ENCODE measurements at regions not wholly inside any gene's neighbourhood (a gene's known extent, or its start where the extent isn't known, plus 50 kb on each side); places are given as distances from the start of the nearest gene placed in this dataset.

GRCh38 chr12:31845613-31846322 lies 113.4 kb upstream of the RESF1 start:
- H3K27ac ChIP-seq = no peak overlapping the region
- H3K27me3 ChIP-seq (replicated peaks; ENCODE audit: insufficient read depth) = no peaks in the 10 kb centered on the region
- no peaks in the 10 kb centered on the region for H3K4me1 ChIP-seq (replicated peaks)
- TF ChIP-seq CTCF (IDR thresholded peaks at IDR 0.05) (no peak), POLR2A (IDR thresholded peaks at IDR 0.05) (no peak), POLR2AphosphoS5 (IDR thresholded peaks at IDR 0.05) (no peak)
- no peaks in the 10 kb centered on the region for H3K36me3 ChIP-seq
- 60% methylated on average over 6 of the region's 6 CpGs for WGBS
- no peak for DNase-seq (ENCODE audit: low spot score)
- H3K4me3 ChIP-seq = no peak overlapping the region
- H3K9me3 ChIP-seq = no peaks in the 10 kb centered on the region
- intact Hi-C loops (cut with DNase I) = no loop called here

DNA sequence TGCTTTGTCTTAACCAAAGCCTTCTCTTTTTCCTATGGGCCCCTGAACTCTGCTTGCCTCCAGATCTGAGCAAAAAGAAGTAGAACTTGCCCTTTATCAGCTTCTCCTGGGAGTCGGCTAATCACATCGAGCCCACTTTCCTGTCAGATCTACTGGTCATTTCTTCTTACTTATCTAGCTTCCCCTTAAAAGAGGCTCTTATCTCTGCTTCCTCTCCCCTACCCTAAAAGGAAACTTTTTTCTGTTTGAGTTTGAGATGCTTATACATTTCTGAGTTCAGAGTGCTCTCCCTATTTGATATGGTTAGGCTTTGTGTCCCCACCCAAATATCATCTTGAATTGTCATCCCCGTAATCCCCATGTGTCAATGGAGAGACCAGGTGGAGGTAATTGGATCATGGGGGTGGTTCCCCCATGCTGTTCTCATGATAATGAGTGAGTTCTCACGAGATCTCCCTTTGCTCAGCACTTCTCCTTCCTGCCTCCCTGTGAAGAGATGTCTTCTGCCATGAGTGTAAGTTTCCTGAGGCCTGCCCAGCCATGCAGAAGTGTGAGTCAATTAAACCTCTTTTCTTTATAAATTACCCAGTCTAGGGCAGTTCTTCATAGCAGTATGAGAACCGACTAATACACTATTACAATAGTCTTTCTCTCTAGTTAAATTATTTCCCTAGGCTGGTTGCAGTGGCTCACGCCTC lies 114.7 kb upstream of the AMN1 start:
- TF ChIP-seq POLR2AphosphoS5 (IDR thresholded peaks at IDR 0.05) = no peak
- TF ChIP-seq CTCF (IDR thresholded peaks at IDR 0.05) = no peak
- no peak for TF ChIP-seq POLR2A (IDR thresholded peaks at IDR 0.05)
- intact Hi-C loops (cut with DNase I) = no loop called here
- no peak overlapping the region for H3K27ac ChIP-seq
- no peaks in the 10 kb centered on the region for H3K9me3 ChIP-seq
- no peak for DNase-seq (ENCODE audit: low spot score)
- H3K4me1 ChIP-seq (replicated peaks) = no peaks in the 10 kb centered on the region
- no peak overlapping the region for H3K4me3 ChIP-seq
- no peaks in the 10 kb centered on the region for H3K36me3 ChIP-seq
- no peaks in the 10 kb centered on the region for H3K27me3 ChIP-seq (replicated peaks; ENCODE audit: insufficient read depth)
- 93% methylated on average over 6 of the region's 6 CpGs for whole genome bisulfite sequencing

- intact Hi-C loops (cut with DNase I) = no loop called here
- no peak for DNase-seq (ENCODE audit: low spot score)
- no peaks in the 10 kb centered on the region for H3K4me1 ChIP-seq (replicated peaks)
- H3K36me3 ChIP-seq = no peaks in the 10 kb centered on the region
- no peak for TF ChIP-seq POLR2A (IDR thresholded peaks at IDR 0.05)
- TF ChIP-seq POLR2AphosphoS5 (IDR thresholded peaks at IDR 0.05) = no peak
- TF ChIP-seq CTCF (IDR thresholded peaks at IDR 0.05) = no peak
- no peaks in the 10 kb centered on the region for H3K27me3 ChIP-seq (replicated peaks; ENCODE audit: insufficient read depth)
- H3K4me3 ChIP-seq = no peak overlapping the region
- 92% methylated on average over 3 of the region's 3 CpGs for WGBS
- no peaks in the 10 kb centered on the region for H3K9me3 ChIP-seq
- H3K27ac ChIP-seq = no peak overlapping the region
These were observed 109.1 kb upstream of the AMN1 start for GRCh38 chr12:31837913-31838312.

DNA sequence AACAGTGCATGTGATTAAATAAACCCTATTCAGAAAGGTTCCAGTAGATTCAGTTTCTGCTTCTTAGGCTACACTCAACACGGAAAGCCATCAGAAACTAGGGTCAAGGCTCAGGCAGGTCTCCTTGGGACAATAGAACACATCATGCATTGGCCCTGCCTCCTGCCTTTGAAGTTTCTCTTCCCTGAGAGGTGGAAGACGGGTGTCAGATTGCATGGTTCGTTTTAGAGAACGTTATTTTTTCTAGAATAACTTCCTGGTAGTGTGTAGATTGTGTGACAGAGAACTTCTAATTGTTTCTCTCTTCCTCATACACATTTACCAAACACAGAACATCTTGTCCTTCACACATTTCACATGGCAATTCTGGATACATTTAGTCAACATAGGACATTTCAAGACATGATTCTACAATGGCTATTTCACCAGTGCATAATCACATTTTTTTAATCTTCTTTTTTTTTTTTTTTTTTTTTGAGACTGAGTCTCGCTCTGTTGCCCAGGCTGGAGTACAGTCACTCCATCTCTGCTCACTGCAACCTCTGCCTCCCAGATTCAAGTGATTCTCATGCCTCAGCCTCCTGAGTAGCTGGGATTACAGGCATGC lies 106.6 kb upstream of the AMN1 start:
- H3K36me3 ChIP-seq = no peaks in the 10 kb centered on the region
- H3K27me3 ChIP-seq (replicated peaks; ENCODE audit: insufficient read depth) = no peaks in the 10 kb centered on the region
- intact Hi-C loops (cut with DNase I) = no loop called here
- no peak overlapping the region for H3K4me3 ChIP-seq
- no peak for DNase-seq (ENCODE audit: low spot score)
- no peaks in the 10 kb centered on the region for H3K4me1 ChIP-seq (replicated peaks)
- WGBS = 53% methylated on average over 5 of the region's 5 CpGs
- no peak overlapping the region for H3K27ac ChIP-seq
- TF ChIP-seq CTCF (IDR thresholded peaks at IDR 0.05) = no peak
- no peak for TF ChIP-seq POLR2AphosphoS5 (IDR thresholded peaks at IDR 0.05)
- TF ChIP-seq POLR2A (IDR thresholded peaks at IDR 0.05) = no peak
- no peaks in the 10 kb centered on the region for H3K9me3 ChIP-seq

Measured in prostate gland (tissue), 2 donors.